RPMI8226 (cell line): ENCODE measurements at regions not wholly inside any gene's neighbourhood (a gene's known extent, or its start where the extent isn't known, plus 50 kb on each side); places are given as distances from the start of the nearest gene placed in this dataset.

Experiments used
- DNase-seq: peaks from one replicate; pipeline ENCODE4 v3.0.0-alpha.2; 2015

GRCh38 chr9:118985851-118986250, 383.4 kb downstream of the BRINP1 start:
- DNase-seq = no peak

- no peak for DNase-seq
Measured at GRCh38 chr9:118987167-118987566, 382.1 kb downstream of the BRINP1 start.

- DNase-seq = no peak
Measured at GRCh38 chr9:118990949-118991348, 378.3 kb downstream of the BRINP1 start.

DNA sequence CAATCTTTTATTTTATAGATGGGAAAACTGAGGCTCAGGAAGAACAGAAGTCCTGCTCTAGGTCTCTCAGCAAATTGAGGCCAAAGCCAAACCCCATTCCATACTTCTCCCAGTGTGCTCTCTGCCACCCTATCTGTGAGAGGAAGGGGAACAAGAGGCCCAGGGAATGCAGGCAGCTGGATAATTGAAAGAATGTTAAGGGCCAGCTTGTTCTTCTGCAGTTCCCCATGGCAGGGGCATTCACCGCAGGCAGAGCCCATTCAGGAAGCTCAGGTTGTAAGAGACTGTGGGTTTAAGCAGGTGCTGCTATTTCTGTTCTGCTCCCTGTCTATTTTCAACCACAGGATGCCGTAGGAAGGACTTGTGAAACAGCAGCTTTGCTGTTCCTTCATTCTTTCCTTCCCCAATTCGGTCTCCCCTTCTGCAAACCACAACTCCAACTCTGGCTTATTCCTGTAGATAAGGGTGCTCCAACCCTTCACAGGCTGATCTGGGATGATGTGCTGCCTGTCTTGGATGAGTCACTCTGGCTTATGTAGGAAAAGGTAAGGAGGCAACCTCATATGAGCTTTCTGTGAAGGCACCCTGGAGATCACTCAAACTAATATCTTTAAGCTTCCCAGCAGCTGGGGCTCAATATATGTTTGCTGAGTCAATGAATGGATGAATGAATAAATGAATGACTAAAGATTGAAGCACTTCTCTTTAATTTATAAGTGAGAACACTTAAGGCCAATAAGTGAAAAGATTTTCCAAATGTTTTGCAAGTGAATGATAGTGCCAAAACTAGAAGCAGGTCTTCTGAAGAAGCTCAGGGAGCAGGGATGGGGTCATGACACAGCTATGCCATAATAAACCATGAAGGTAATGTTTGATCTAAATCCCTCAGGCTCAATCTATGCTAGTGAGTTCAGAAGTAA, 377.6 kb downstream of the BRINP1 start:
- DNase-seq = no peak

- no peak for DNase-seq
Measured at GRCh38 chr9:118992813-118993794, 376.1 kb downstream of the BRINP1 start.

- DNase-seq = no peak
Measured at GRCh38 chr9:118993965-118994364, 375.3 kb downstream of the BRINP1 start.

- no peak for DNase-seq
Measured at GRCh38 chr9:119002491-119002890, 366.7 kb downstream of the BRINP1 start.

DNA sequence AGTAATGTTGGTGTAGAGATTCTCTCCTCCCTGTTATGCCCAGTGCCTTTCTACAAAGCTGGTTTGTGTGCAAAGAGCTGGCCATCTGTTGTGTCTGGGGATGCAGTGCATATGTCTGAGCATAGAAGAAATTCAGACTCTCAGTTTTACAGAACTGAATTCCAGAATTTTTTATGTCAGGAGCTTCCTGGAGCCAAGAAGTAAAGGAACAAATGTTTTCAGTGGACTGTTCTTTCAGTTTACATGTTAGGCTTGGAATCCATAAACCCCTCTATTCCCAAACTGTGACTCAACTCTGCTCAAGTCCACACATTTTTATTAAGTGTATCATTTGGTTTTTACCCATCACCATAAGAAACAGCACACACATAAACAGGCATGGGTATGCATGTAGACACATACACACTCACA, 366.0 kb downstream of the BRINP1 start:
- DNase-seq = no peak

DNA sequence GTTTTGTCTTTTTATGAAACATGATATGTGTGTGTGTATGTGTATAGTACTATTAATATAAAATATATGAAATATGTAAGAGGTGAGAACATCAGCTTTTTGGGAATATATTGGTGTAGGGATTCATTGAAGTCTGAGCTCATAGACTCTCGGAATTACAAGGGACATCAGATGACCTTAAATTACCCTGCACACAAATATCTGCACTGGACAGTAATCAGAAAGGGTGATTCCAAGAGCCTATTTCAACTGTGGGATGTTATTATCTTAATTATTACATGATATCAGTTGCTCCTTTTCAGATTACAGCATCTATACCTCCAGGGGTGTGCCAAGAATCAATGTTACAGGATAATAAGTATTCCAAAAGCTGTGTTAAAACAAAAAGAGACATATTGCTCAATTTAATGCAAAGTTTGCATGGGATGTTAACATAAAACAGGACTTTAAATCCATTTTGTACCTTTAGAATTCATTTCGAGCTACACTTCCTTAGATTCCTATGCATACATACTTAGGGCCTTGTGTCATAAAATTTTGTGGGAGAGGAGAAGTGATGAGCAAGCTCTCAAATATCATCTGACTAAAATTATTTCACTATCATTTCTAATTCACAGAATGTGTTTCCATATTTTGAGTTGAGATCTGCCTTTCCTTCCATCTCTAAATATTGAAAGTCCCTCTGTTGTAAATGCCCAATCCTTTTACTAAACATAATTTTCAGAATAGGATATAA, 365.2 kb downstream of the BRINP1 start:
- no peak for DNase-seq

DNA sequence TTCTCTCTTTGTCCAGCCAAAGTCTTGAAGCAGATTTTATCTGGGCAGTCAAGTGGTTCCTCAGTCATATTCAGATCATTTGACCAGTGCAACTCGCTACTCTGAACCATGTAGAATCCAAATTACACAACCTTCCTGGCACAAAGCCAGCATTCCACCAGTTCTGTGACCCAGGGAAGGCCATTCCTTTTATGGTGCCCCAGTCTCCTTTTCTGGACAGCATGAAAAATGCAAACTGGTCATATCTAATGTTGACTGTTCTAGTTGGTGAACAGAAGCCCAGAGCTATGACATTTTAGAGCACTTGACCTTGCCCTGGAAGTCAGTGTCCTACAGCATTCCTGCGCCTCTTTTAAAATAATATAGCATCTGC, 364.6 kb downstream of the BRINP1 start:
- DNase-seq = no peak

GRCh38 chr9:119005162-119005561, 364.1 kb downstream of the BRINP1 start:
- DNase-seq = no peak

DNA sequence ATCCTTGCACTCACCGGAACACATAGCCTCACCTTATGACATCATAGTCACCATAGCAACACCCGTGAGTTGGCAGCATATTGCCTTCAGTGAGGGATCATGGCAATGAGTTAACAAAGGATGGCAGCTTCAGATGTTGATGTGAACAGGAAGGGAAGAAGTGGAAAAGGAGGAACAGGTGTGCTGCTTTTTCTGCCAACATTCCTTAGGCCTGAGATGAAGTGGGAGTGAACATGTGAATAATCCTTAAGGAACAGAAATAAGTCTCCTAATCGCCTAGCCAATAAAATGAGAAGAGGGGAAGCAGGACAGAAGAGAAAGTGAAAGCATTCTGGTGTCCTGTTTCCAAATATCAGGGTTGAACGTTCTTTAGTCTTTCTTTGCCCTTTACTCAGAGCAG, 360.0 kb downstream of the BRINP1 start:
- DNase-seq = peak; percentile 26

DNA sequence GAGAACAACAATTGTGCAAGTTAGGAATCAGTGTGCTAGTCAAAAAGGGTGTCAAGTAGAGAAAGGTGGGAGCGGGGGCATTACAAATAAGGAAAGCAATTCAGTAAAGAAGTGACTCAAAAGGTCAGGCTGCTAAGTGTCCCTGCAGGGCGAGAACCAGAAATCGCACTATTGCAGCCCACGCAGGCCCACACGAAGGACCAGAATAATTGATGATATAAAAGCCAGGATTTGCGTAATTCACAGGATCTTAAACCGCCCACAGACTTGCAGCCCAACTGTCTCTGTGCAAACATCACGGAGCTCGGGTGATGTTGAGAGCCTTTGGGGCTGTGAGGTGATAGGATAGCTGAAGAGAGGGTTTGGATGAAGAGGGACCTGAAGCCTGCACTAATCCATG, 349.0 kb downstream of the BRINP1 start:
- DNase-seq = no peak

GRCh38 chr9:119020730-119021333, 348.4 kb downstream of the BRINP1 start:
- no peak for DNase-seq

GRCh38 chr9:119026120-119026519, 343.1 kb downstream of the BRINP1 start:
- DNase-seq = no peak

- no peak for DNase-seq
Measured at GRCh38 chr9:119027901-119028699, 341.1 kb downstream of the BRINP1 start.

- no peak for DNase-seq
Measured at GRCh38 chr9:119029886-119030285, 339.3 kb downstream of the BRINP1 start.

DNA sequence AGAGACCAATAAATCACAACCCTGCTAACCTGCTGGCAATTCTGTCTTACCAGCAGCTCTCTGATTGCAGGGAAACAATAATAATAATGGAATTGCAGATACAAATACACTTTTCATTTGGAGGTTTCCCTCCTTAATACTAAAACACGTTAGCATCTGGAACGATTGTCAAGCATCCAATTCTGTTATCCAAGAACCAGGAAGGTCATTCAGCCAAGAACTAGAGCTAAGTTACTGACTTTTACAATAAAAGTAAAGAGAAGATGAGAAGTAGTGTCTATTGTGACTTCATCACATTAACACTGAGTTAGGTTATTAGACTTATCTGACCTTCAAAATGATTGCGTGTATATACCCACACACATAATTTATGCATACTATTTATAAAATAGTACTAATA, 335.6 kb downstream of the BRINP1 start:
- DNase-seq = no peak

DNA sequence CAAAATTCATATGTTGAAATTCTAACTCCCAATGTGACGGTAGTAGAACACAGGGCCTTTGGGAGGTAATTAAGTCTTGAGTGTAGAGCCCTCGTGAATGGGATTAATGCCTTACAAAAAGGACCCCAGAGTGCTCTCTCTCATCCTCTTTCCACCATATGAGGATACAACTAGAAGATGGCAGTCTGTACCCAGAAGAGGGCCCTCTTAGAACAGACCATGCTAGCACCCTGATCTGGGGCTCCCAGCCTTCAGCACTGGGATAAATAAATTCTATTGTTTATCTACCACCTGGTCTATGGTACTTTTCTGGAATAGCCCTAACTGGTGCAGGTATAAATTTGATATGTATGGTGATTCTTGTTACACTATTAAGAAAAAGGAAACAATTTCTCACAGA, 332.3 kb downstream of the BRINP1 start:
- DNase-seq = no peak

GRCh38 chr9:119043996-119044395, 325.2 kb downstream of the BRINP1 start:
- no peak for DNase-seq

GRCh38 chr9:119044806-119045205, 324.4 kb downstream of the BRINP1 start:
- DNase-seq = no peak
